Activated gamma-delta T cell treated with Interleukin-2 at 50 U/mL for 16 hours (primary cell): ENCODE measurements at regions not wholly inside any gene's neighbourhood (a gene's known extent, or its start where the extent isn't known, plus 50 kb on each side); places are given as distances from the start of the nearest gene placed in this dataset.
"Not testable (repeated sequence)": the region's sequence is repeated elsewhere in the genome, so short reads cannot be mapped to it uniquely, and the experiment has no call there.

Experiments used
- DNase-seq: peaks from one replicate; pipeline ENCODE4 v3.0.0-alpha.2; 2020

DNA sequence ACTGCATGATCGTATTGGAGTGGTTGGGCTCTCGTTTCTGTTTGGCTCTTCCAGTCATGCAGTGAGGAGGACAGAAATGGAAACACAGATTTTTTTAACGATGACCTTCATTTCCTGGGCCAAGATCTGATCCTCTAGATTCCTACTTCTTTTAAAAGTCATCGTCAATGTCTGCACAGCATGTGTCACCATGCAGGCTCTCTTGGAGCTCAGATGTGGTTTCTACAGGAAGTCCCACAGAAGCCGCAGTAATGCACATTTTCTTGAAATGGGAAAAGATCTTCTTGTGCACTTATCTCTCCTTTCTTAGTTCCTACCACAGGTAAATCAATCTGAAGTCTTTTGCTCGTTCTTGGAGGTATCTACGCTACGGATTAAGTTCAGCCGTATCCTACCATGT lies 626.9 kb downstream of the EFNB2 start:
- no peak for DNase-seq

GRCh38 chr13:105907319-105908019 lies 628.0 kb downstream of the EFNB2 start:
- no peak for DNase-seq

DNA sequence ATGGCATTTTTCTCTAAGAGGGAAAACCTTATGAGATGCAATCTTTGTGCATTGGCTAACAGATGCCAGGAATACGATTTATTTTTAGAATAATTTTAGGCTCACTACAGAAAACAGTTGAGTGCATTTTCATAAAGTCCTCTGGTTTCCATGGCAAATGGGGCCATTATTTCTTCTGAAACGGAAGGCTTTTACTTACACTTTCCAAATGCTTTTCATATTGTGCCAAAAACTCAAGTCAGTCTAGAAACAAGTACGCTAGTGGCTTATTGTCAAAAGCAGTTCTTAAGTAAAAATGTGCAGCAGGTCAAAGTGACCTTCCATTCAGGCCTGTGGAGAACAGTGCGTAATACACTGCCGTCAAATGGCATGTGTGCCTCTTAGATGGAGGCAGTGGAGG lies 628.7 kb downstream of the EFNB2 start:
- no peak for DNase-seq

DNA sequence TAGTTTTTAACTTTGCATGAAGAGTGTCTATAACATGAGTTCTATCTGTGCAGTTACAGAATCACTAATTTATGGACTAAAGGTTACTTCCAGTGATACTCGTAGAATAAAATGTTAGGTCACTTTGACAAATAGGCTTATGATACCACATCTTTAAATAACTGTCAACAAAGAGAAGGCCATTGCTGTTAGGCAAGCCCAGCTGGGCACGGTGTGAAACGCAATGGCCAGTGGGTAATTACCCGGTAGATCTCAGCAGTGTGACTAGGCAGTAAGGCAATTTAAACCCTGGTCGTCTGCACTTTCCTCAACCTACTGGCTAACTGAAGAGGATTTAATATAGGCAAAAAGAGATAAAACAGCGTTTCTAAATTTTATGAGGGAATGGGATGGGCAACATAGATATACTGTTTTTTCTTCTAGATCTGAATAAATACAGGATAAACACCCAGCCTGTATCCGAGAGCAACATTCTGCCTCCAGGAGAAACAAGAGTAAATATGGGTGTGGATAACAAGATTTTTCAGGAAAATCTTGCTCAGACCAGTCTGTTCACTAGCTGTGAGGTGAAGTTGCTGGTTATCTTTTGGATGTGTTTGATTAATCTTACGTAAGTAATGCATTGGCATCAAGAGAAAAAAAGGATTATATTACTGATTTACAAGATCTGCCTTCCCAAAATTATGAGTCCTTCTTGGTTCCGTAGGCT lies 631.3 kb downstream of the EFNB2 start:
- no peak for DNase-seq

GRCh38 chr13:105902396-105902795 lies 633.1 kb downstream of the EFNB2 start:
- no peak for DNase-seq

DNA sequence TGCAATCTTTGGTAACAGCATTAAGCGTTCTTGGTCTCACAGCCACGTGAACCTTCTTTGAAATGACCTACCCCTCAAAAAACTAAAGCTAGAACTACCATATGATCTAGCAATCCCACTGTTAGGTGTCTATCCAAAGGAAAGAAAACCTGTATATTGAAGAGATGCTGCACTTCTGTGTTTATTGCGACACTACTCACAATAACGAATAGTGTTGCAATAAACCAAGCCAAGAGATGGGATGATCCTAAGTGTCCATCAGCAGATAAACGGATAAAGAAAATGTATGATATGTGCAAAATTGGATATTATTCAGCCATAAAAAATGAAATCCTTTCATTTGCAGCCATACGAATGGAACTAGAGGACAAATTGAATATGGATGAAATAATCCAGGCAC lies 637.9 kb downstream of the EFNB2 start:
- no peak for DNase-seq

DNA sequence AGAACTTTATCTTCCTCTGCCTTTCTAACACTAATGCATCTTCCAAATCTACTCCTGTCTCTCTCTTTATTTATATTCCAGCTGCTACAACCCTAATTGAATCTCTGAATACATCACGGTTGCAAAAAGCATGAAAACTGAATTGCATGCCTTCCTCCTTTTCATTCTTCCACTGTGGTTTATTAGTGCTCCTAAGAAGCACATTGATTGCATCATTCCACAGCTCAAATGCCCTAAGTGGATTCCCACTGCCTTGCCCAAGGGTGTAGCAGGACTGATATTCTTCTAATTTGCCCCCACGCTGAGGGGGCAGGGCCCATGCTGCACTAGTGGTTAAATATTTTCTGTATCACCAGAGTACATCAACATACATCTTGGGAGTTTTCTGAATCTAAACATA lies 640.8 kb downstream of the EFNB2 start:
- no peak for DNase-seq

DNA sequence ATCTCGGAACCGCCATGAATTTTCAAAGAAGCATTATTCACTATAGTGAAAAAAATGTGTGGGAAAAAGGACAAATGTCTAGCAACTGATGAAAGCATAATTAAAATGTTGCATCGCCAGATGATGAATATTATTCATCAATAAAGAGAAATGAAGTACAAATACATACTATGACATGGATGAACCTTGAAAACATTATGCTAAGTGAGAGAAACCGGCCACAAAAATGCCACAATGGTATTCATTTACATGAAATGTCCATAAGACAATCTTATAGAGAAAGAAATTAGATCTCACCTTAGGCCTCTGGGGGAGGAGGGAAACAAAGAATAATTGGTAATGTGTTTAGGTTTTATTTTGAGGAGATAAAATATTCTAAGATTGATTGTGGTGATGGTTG lies 645.0 kb downstream of the EFNB2 start:
- DNase-seq = no peak

DNA sequence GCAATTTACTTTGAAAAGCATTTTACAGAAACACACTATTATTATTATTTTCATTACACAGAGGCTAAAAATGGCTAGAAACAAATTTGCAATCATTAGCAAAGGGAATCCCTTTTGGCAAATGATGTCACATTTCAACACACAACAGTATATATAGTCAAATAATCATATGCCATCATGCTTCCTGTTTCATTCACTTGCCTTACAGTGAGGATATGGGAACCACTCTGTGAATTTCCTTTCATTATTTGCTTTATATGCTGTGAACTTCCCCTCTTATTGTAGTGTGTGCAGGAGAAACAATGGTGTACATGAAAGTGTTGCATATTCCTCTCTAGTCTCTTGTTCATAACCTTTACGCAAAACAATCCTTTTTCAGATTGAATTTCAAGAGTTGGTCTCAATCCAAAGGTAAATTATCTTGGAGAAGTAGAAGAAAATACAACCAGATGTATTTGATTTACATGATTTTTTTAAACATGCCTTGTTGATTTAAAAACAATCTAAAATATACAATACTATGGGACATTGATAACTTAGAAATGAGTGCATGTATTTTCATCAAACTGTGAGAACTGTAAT lies 657.3 kb downstream of the EFNB2 start:
- no peak for DNase-seq

DNA sequence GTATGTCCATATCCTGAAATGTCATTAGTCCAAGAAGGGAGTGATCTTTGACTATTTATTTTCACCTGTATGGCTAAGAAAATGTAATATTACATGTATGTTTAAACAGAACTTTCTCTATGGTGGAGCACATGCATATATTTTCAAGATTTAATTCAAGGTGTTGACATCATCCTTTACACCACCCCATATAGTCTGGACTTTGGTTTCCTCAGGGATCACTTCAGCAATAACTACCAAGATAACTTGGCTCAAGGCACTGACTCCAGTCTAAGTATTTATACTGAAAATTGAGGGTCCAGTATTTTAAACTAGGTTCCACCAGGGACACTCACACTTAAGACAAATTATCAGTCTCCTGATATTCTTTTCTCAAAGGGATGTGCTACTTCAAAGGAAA lies 660.6 kb downstream of the EFNB2 start:
- DNase-seq = no peak

DNA sequence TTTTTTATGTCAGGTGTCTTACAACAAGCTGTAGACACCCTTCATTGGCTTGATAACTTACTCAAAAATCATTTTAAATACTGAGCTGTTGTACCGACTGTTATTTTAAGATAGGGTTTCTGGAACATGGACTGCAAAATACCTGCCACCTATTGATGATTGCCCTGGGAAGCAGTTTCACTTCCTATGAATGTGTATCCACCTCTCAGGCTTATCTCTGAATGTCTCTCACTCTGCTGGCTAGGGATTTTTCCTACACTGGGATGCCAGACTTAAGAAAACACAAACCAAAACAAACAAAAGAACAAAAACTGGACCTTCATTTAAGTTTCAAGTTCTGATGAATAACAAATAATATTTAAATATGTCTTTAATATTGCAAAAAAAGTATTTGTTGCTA lies 663.7 kb downstream of the EFNB2 start:
- no peak for DNase-seq

- DNase-seq = no peak
Measured at GRCh38 chr13:105871326-105871725, 664.1 kb downstream of the EFNB2 start.

GRCh38 chr13:105863300-105863920 lies 672.1 kb downstream of the EFNB2 start:
- DNase-seq = no peak

DNA sequence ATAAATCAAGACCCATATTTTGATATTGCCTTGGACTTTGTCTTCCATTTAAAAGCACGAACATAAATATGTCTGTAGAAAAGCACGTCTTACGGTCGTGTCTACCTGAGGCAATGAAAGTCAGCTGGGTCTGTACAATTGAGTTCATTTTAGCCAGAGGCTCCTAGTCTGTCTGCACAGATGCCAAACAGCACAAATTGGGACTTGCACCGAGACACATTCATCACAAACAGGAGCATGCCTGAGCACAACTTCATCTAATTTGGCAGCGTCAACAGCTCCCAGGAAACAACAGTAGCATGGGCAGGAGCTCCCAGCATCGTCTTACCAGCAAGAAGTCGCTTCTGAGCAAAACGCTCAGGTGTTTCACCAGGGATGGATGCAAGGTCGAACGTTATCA lies 687.0 kb downstream of the EFNB2 start:
- DNase-seq = no peak

DNA sequence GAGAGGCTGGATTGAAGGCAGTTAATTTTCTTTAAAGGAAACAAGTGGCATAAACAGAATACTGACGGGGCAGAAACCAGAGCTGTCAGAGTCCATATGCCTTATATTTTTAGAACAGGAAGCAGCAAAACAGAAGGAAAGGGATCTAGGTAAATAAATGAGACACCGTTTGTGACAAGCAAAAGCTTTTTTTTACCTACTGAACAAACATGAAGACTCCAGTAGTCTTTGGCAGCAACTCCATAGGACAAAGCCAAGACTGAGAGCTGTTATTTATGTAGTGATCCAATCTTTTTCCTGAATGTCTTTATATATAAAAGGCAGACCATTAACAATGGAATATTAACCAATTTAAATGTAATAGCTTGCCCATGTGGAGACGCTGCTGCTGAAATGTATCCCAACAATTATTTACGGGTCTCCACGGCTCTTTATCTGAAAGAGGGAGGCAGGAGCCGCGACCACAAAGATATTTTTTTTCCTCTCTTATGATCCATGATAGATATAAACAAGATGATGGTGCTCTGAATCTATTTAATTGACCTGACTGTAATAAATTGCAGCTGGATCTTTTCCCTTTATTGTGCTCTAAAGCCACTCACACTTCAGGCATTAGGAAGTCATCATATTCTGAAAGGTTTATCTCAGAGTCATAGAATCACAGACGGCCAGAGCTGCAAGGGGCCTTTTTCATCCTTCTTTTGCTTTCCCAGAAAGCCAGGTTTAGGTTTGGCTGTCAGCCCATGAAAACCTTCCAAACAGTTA lies 687.8 kb downstream of the EFNB2 start:
- DNase-seq = no peak

- DNase-seq = no peak
Measured at GRCh38 chr13:105846923-105847322, 688.5 kb downstream of the EFNB2 start.

- DNase-seq = no peak
Measured at GRCh38 chr13:105841286-105841685, 694.2 kb downstream of the EFNB2 start.

DNA sequence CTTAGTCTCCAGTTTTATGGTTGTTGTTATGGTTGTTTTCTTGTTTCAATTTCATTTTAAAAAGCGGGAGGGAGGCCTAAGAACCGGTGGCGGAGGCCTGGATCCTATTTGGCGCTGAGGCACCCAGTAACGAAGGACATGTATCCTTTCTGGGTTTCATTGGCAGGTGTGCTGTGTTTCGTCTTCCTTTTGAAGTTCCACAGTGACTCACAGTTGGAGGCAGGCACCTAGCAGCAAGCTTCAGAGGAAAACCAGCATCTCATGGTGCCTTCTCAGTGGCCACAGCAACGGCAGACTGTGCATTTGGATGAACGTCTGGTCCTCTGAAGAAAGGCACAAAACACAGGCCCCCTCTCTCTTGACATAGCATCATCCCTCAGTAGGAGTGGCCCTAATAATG lies 697.2 kb downstream of the EFNB2 start:
- DNase-seq = no peak

- not testable (repeated sequence) for DNase-seq
Measured at GRCh38 chr13:105837295-105837694, 698.2 kb downstream of the EFNB2 start.

DNA sequence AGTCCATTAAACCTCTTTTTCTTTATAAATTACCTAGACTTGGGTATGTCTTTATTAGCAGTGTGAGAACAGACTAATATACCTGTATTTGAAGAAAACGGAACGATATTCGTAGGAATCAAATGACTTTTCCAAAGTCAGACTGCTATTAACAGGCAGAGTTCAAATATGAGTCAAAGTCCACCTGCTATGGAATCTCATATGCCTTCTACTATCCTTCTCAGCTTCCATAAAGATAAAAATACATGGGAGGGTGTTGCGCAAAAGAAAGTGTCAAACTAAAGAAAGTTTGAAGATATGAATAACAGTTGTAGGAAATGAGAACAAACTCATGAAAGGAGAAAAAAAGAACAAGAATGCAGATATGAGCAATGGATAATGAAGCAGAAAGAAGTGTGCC lies 704.6 kb downstream of the EFNB2 start:
- DNase-seq = no peak

DNA sequence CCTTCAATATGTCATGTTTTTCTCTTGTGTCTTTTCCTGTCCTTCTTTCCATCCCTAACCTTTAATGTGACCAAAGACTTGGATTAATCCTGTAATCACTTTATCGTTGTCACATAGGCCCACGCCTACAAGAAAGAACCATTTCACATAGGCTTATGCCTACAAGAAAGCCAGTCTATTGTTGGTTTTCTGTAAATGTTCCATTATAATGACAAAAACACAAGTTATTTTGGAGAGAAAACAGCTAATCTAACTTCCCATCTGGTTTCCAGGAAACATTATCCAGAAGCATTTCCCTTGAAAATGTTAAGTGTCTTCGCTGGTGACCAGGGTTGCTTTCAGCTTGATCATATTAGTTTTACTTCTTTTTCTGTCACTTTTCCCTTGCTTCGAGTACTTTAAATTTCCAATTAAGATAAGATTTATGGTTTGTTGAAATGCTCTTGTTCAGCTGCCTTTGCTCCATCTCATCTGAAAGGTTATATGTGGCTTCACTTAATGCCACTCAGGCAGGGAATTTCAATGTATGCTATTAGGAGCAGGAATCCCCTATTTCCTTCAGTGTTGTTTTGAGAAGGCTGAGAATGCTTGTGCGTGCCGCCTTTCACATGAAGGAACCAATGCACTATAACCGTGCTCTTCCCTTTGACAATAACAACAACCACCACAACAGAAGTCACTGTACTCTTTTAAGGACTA lies 708.2 kb downstream of the EFNB2 start:
- DNase-seq = no peak

GRCh38 chr13:105825071-105825470 lies 710.4 kb downstream of the EFNB2 start:
- DNase-seq = no peak

DNA sequence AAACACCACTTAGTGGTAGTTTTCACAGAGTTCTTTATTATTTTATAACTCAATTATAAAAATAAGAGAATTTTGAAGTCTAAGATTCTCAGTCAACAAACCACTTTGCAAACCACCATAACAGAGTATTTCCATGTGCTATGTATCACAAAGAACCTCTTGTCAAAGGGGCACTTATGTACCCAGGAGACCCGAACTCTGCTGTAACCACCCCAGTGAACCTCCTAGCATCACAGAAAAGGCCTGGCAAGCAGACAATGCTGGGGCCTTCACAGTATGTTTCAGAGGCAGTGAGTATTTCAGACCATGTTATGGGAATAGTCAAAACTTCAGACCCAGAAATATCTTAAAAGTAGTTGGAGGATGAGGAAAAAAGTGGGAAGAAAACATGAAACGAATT lies 714.1 kb downstream of the EFNB2 start:
- no peak for DNase-seq
